GM21360 (cell line): ENCODE measurements at regions not wholly inside any gene's neighbourhood (a gene's known extent, or its start where the extent isn't known, plus 50 kb on each side); places are given as distances from the start of the nearest gene placed in this dataset.
A peak's percentile ranks its signal among the peaks of the same experiment; 100 is the strongest.
"Not testable (repeated sequence)": the region's sequence is repeated elsewhere in the genome, so short reads cannot be mapped to it uniquely, and the experiment has no call there.

ENCODE experiments used
- ATAC-seq: cut with Tn5 transposase; IDR thresholded peaks from one replicate; pipeline ENCODE4 v1.9.1; 2021; ENCODE audit warnings: mild to moderate bottlenecking, moderate library complexity; ENCODE audit not compliant: unreplicated experiment

DNA sequence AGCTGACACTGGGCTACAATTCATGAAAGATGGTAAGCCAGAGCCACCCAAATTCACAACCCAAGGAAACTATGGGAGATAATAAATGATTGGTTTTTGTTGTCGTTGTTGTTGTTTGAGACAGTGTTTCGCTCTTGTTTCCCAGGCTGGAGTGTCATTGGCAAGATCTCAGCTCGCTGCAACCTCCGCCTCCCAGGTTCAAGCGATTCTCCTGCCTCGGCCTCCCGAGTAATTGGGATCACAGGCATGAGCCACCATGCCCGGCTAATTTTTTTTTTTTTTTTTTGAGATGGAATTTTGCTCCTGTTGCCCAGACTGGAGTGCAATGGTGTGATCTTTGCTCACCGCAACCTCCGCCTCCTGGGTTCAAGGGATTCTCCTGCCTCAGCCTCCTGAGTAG lies 65.9 kb upstream of the METTL9 start:
- ATAC-seq = not testable (repeated sequence)

DNA sequence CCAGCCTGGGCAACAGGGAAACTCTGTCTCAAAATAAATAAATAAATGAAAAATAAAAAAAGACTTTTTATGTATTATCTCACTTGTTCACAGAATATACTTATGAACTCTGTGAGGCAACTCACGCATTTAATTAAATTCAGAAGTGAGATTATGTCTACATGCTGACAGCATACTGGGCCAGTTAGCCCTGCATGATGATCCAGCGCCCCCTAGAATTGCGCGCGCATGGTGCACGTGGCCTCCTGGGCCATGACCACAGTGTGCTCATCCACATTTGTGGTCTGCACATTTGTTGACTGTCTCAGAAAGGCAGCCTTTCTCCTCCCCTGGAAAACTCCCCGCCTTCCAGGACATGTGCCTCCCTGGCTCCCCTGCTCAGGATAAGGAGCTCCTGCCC lies 64.8 kb upstream of the METTL9 start:
- ATAC-seq = not testable (repeated sequence)

DNA sequence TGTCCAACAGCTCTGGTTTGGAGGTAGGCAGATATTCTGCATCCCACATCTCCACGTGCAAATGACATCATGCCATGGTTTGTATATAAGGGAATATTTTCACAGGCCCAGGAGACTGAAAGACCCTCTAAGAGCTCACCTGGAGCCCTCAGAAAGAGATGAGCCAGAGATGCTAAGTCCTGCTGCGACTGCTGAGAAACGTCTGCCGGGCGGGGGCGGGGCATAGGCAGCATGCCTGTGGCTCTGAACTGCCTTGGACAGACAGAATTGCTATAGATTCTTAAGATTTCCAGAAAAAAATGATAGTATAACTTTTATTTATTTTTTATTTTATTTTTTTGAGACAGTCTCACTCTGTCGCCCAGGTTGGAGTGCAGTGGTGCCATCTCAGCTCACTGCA lies 64.2 kb upstream of the METTL9 start:
- ATAC-seq = not testable (repeated sequence)

DNA sequence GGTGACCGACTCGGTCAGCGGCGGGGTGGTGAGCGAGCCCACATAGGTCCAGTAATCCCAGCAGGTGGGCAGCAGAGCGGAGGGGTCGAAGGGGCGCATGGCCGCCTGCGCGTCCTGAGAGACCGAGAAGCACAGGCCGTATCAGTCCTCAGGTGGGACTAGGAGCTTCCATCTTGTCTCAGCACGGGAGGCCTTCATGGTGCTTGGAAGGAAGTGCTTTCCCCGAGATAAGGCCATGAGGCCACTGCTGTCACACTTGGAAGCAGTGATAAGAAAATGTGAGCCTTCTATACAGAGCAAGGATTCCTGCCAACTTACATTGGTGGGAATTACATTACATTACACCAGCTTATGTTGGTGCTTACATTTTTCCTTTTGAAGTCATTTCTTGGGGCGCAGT lies 62.6 kb upstream of the METTL9 start:
- not testable (repeated sequence) for ATAC-seq

DNA sequence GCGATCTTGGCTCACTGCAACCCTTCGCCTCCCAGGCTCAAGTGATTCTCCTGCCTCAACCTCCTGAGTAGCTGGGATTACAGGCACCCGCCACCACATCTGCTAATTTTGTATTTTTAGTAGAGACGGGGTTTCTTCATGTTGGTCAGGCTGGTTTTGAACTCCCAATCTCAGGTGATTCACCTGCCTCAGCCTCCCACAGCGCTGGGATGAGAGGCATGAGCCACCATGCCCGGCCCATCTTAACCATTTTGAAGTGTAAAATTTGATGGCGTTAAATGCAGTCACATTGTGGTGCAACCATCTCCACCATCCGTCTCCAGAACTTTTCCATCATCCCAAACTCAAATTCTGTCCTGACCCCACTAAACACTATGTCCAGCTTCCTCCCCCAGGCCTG lies 61.8 kb upstream of the METTL9 start:
- not testable (repeated sequence) for ATAC-seq

DNA sequence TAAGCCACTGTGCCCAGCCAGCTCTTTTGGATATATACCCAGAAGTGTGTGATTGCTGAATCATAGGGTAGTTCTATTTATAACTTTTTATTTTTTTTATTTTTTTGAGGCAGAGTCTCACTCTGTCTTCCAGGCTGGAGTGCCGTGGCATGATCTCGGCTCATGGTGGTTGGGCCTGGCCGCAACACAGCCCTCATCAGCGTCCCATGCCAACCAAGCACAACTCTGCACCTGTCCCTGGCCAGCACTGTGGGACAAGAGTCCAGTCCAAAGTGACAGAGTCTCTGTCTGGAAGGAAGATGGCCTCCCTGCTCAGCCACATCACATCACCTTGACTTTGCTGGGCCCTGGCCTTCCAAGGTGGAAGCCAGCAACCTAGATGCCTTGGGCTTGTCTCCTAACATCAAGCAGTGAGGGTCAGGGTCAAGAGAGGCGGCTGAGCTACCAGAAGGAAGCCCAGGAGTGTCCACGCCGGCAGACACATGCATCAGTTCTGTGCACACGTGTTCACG lies 60.2 kb upstream of the METTL9 start:
- not testable (repeated sequence) for ATAC-seq

DNA sequence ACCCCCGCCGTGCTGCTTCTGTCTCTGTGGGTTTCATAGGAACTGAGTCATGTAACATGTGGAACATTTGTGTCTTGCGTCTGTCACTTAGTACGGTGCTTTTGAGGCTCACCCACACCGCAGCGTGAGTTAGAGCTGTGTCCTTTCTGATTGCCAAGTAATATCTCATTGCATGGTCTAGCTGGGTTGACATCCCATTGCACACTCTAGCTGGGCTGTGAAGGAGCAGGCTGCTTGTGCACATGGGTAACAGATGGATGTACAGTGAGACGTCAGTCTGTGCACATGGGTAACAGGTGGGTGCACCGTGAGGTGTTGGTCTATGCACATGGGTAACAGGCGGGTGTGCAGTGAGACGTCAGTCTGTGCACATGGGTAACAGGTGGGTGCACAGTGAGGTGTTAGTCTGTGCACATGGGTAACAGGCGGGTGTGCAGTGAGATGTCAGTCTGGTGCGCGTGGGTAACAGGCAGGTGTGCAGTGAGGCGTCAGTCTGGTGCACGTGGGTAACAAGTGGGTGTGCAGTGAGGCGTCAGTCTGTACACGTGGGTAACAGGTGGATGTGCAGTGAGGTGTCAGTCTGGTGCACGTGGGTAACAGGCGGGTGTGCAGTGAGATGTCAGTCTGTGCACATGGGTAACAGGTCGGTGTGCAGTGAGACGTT lies 58.5 kb upstream of the METTL9 start:
- peak; percentile 50 for ATAC-seq

DNA sequence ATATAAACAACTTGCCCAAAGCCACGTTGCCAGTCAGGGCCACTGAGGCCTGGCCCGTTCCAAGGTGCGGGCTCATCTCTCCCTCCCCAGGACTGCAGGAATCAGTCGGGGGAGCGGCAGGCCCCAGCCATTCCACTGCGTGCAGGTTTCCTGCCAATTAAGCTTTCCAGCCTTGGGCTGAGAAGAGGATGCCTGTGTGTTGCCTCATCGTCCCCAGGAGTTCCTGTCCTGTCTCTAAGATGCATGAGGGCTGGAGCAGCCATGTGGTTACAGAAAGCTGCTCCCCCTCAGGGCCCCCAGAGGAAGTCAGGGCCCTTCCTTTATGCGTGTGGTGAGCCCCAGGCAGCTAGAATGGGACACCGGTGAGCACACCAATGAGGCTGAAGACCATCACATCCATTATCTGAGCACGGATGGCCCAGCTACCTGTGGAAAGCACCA lies 57.7 kb upstream of the METTL9 start:
- not testable (repeated sequence) for ATAC-seq

DNA sequence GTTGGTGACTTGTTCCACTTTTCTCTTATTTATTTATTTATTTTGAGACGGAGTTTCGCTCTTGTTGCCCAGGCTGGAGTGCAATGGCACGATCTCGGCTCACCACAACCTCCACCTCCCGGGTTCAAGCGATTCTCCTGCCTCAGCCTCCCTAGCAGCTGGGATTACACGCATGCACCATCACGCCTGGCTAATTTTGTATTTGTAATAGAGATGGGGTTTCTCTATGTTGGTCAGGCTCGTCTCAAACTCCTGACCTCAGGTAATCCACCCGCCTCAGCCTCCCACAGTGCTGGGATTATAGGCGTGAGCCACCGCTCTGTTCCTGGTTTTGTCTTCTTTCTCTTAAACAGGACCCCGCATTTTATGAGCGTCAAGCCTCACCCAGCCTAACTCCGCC lies 57.3 kb upstream of the METTL9 start:
- not testable (repeated sequence) for ATAC-seq

DNA sequence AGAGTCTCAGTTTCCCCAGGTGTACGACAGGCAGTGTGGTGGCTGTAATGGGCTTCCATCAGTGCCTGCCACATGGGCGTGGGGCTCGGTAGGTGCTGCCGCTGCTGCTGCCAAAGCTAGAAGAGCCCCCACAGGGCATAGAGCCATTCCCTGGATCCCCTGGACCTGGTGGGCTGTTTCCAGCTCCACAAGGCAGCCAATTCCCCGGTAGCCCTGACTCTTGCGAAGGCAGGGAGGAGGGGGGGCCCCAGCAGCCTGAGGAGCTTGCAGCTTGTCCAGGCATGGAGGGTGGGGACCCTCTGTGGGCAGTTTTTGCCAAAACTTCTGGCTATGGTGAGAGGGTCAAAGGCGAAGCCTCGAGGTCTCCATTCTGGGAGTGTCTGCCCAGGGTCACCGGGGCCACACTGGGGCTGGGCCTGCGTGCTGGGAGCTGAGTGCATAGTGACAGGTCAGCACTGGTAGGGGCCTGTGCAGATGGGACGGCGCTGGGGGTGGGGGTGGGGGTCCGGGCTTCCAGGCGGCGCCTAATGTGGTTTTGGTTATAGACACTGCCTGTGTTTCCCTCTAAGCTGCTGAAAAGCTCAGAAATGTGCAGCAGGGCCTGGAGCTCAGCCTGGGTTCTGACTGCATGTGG lies 56.8 kb upstream of the METTL9 start:
- not testable (repeated sequence) for ATAC-seq

DNA sequence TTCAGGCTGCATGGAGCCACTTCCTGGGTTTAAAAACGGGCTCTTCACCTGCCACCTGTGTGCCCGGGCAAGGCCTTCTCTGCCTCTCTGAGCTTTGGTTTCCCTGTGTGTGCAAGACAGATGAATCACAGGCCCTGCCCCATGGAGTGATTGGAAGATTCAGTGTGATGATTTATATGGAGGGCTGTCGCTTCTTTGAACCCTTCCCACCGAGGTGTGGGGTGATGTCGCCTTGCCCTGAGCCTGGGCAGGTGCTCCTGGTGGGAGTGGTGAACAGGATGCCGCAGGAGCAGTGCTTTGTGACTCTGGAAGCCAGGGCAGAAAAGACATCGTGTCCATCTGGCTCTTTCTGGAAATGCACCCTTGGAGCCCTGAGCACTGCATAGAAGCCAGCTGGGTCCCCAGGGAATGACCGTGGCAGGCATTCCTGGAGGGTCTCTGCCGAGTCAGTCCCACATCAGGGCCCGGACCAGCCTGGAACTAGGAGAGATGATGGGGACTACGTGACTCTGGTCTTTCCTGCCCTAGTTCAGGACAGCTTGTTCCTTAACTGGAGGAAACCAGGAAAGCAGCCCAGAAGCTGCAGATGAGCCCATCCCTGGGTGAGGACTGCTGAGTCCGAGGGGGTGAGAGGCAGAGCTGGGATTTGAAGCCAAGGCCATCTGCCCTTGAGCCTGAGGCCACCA lies 56.1 kb upstream of the METTL9 start:
- not testable (repeated sequence) for ATAC-seq

DNA sequence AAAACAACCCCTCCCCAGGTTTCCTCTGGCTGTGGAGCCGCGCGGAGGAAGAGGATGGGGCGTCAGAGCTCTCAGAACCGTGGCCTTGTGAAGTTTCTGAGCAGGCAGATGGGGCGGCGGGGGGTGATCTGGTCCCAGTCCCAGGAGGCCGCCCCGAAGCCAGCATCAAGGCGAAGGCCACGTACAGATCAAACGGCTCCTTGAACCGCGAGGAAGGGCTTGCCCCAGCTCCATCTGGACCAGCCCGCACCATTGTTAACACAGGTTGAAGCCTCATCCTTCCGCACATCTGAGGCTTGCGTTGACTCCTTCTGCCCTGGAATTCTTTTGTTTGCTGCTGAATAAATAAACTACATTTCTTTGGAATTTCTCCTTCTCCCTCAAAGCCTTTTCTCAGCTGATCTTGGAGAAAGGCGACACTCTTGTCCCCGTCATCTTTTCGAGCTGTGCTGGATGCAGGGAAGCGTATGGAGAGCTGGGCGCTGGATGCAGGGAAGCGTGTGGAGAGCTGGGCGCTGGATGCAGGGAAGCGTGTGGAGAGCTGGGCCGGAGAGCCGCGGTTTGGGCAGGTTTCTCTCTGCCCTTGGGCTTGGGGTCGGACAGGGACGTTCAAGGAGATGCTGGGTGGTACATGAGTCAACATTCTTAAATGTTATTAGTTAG lies 53.6 kb upstream of the METTL9 start:
- ATAC-seq = not testable (repeated sequence)

DNA sequence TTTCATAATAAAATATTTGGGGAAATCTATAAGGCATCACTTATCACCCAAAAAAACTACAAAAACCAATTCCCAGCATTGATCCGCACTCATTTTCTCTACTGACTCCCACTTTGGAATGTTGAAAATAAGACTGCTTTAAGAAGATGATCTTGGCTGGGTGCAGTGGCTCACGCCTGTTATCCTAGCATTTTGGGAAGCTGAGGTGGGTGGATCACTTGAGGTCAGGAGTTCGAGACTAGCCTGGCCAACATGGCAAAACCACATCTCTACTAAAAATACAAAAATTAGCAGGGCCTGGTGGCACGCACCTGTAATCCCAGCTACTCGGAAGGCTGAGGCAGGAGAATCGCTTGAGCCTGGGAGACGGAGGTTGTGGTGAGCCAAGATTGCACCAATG lies 50.0 kb upstream of the METTL9 start:
- not testable (repeated sequence) for ATAC-seq
